Activated naive CD4-positive, alpha-beta T cell (primary cell): ENCODE measurements at regions not wholly inside any gene's neighbourhood (a gene's known extent, or its start where the extent isn't known, plus 50 kb on each side); places are given as distances from the start of the nearest gene placed in this dataset.
"Not testable (repeated sequence)": the region's sequence is repeated elsewhere in the genome, so short reads cannot be mapped to it uniquely, and the experiment has no call there.

Experiments used
- DNase-seq, 4 experiments: peaks; one replicate each; lab custom pipeline; 2025; lab: John Stamatoyannopoulos, UW

- no peak for DNase-seq
These were observed 1267.5 kb upstream of the CDH9 start for GRCh38 chr5:28305891-28306290.

GRCh38 chr5:28301712-28302111 lies 1263.3 kb upstream of the CDH9 start:
- DNase-seq = no peak

- no peak for DNase-seq
These were observed 1258.0 kb upstream of the CDH9 start for GRCh38 chr5:28296254-28297013.

- not testable (repeated sequence) for DNase-seq
These were observed 1248.6 kb upstream of the CDH9 start for GRCh38 chr5:28287021-28287420.

GRCh38 chr5:28286566-28286965 lies 1248.2 kb upstream of the CDH9 start:
- no peak for DNase-seq

- no peak for DNase-seq
These were observed 1246.4 kb upstream of the CDH9 start for GRCh38 chr5:28284788-28285187.

GRCh38 chr5:28281351-28281750 lies 1243.0 kb upstream of the CDH9 start:
- no peak for DNase-seq

GRCh38 chr5:28275931-28276330 lies 1237.5 kb upstream of the CDH9 start:
- no peak for DNase-seq

- DNase-seq = no peak
These were observed 1231.6 kb upstream of the CDH9 start for GRCh38 chr5:28269978-28270377.

GRCh38 chr5:28265877-28266276 lies 1227.5 kb upstream of the CDH9 start:
- no peak for DNase-seq

- no peak for DNase-seq
These were observed 1216.5 kb upstream of the CDH9 start for GRCh38 chr5:28254846-28255245.

GRCh38 chr5:28253431-28253830 lies 1215.0 kb upstream of the CDH9 start:
- DNase-seq = no peak

- DNase-seq = no peak
These were observed 1211.5 kb upstream of the CDH9 start for GRCh38 chr5:28249771-28250415.

- no peak for DNase-seq
These were observed 1196.1 kb upstream of the CDH9 start for GRCh38 chr5:28234356-28234968.

- DNase-seq = no peak
These were observed 1188.0 kb upstream of the CDH9 start for GRCh38 chr5:28226407-28226806.

- no peak for DNase-seq
These were observed 1181.2 kb upstream of the CDH9 start for GRCh38 chr5:28219539-28219938.

- no peak for DNase-seq
These were observed 1179.3 kb upstream of the CDH9 start for GRCh38 chr5:28217695-28218094.

GRCh38 chr5:28216939-28217360 lies 1178.6 kb upstream of the CDH9 start:
- no peak for DNase-seq

GRCh38 chr5:28215091-28215490 lies 1176.7 kb upstream of the CDH9 start:
- no peak for DNase-seq

- DNase-seq = no peak
These were observed 1175.9 kb upstream of the CDH9 start for GRCh38 chr5:28214292-28214691.

- DNase-seq = no peak
These were observed 1170.0 kb upstream of the CDH9 start for GRCh38 chr5:28208356-28208755.

GRCh38 chr5:28190011-28190410 lies 1151.6 kb upstream of the CDH9 start:
- DNase-seq = no peak

GRCh38 chr5:28174691-28175090 lies 1136.3 kb upstream of the CDH9 start:
- DNase-seq = no peak
